Suprapubic skin (tissue), 4 donors: ENCODE measurements at regions not wholly inside any gene's neighbourhood (a gene's known extent, or its start where the extent isn't known, plus 50 kb on each side); places are given as distances from the start of the nearest gene placed in this dataset.

Experiments used
- DNase-seq, 2 donors: peaks; one replicate each; pipeline ENCODE4 v3.0.0-alpha.2; 2019; ENCODE audit warnings: low spot score in 2 of 2
- H3K27ac ChIP-seq: fragments of 200-600 bp; sonication (generic); one replicate; pipeline ENCODE4 v1.5.1; 2019
- H3K27me3 ChIP-seq: fragments of 200-600 bp; sonication (generic); one replicate; pipeline ENCODE4 v1.5.1; 2019
- H3K36me3 ChIP-seq: fragments of 200-600 bp; sonication (generic); one replicate; pipeline ENCODE4 v1.5.1; 2019
- H3K4me1 ChIP-seq: fragments of 200-600 bp; sonication (generic); one replicate; pipeline ENCODE4 v1.5.1; 2019
- H3K4me3 ChIP-seq: fragments of 200-600 bp; sonication (generic); one replicate; pipeline ENCODE4 v1.5.1; 2019; ENCODE audit warnings: mild to moderate bottlenecking
- H3K9me3 ChIP-seq: fragments of 200-600 bp; sonication (generic); one replicate; pipeline ENCODE4 v1.5.1; 2019
- CTCF ChIP-seq, 2 donors: fragments of 200-600 bp in 1 of 2; fragments of 450-650 bp in 1 of 2; sonication (generic) in 1 of 2; IDR thresholded peaks; one replicate each; pipeline ENCODE4 v1.5.1; 2016 to 2019; ENCODE audit warnings: antibody characterized with exemption in 2 of 2, mild to moderate bottlenecking in 1 of 2, moderate library complexity in 1 of 2
- EP300 ChIP-seq: sonication (generic); formaldehyde crosslinking; IDR thresholded peaks from one replicate; pipeline ENCODE4 v1.6.1; 2017; ENCODE audit warnings: antibody characterized with exemption
- POLR2A ChIP-seq, 2 donors: fragments of 450-650 bp; IDR thresholded peaks; one replicate each; pipeline ENCODE4 v1.6.1; 2017; ENCODE audit warnings: antibody characterized with exemption in 2 of 2, mild to moderate bottlenecking in 2 of 2, moderate library complexity in 2 of 2
- POLR2AphosphoS5 ChIP-seq, 3 donors: sonication (generic); formaldehyde crosslinking; IDR thresholded peaks; one replicate each; pipeline ENCODE4 v1.6.1; 2017; ENCODE audit warnings: antibody characterized with exemption in 3 of 3
- WGBS: methylation state at CpG from one replicate; pipeline ENCODE4 v1.1.5; 2018; 5-methylcytosine and 5-hydroxymethylcytosine counted together

DNA sequence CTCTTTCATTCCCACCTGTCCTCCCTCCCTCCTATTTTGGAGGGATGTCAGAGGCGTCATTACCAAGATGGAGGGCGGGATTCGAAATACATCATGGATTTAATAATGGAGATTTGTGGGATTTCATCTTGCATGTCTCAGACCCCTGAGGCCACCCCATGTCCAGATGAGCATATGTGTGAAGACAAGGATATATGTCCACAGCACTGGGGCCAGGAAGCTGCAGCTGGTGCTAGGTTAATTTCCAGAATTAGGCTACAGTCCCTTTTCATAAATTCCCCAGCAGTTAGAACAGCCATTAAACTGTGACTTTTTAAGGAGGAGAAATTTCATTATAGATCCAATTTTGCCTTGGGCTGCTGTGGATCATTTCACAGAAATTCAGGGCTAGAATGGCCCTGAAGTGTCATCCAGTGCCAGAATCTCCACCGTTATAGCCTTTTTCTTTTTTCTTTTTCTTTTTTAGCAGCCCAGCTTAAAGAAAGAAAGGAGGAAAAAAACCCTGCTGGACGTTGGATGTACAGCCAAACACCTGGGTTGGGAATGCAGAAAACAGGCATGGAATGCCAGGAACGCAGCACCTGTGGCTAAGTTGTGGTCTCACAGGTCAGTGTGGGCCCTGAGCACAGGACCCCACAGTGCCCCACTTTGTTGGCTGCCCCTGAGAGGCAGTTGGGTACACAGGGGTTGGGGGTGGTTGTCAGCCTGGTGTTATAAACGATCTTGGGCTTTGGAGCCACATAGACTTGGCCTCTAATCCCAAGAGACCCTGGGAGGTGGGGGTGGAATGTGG is 50.2 kb upstream of the CXCL14 start:
- H3K4me1 ChIP-seq: no peaks in the 10 kb centered on the region
- no peak for DNase-seq
- no peaks in the 10 kb centered on the region for H3K27me3 ChIP-seq
- H3K4me3 ChIP-seq: no peak overlapping the region
- H3K36me3 ChIP-seq: no peaks in the 10 kb centered on the region
- WGBS: 69% methylated on average over 7 of the region's 7 CpGs
- no peak overlapping the region for H3K27ac ChIP-seq
- TF ChIP-seq EP300 (no peak), POLR2AphosphoS5 (IDR thresholded peaks at IDR 0.05) (no peak), POLR2A (IDR thresholded peaks at IDR 0.05) (no peak), CTCF (IDR thresholded peaks at IDR 0.05) (no peak)
- H3K9me3 ChIP-seq: no peaks in the 10 kb centered on the region
